ENCODE measurements at regions not wholly inside any gene's neighbourhood (a gene's known extent, or its start where the extent isn't known, plus 50 kb on each side); places are given as distances from the start of the nearest gene placed in this dataset.

DNA sequence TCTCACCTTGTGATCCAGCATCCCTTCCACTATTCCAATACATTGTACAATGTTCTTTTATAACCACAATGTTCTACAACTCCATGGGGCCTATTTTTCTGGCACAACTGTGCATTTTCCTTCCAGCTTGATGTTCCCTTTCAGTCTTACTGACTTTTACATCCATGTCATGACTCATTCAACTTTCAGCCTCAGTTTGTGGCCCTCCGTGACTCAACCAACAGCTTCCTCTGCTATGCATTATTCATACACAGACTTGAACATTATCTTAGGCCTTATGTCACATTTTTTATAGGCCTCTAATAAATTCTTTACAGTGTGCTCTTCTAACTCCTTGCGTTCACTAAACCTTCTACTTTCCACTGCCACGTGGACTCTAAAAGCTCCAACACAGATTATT, 119.4 kb upstream of the PRMT6 start:
- H3K27ac ChIP-seq, result no peak overlapping the region
- no peak overlapping the region for H3K4me3 ChIP-seq
- DNase-seq (ENCODE audit: low spot score), result no peak
- WGBS, result 39% methylated on average over 3 of the region's 3 CpGs
- TF ChIP-seq POLR2AphosphoS5 (IDR thresholded peaks at IDR 0.05) (no peak), POLR2A (IDR thresholded peaks at IDR 0.05) (no peak)
- TF ChIP-seq, protein P1, sequence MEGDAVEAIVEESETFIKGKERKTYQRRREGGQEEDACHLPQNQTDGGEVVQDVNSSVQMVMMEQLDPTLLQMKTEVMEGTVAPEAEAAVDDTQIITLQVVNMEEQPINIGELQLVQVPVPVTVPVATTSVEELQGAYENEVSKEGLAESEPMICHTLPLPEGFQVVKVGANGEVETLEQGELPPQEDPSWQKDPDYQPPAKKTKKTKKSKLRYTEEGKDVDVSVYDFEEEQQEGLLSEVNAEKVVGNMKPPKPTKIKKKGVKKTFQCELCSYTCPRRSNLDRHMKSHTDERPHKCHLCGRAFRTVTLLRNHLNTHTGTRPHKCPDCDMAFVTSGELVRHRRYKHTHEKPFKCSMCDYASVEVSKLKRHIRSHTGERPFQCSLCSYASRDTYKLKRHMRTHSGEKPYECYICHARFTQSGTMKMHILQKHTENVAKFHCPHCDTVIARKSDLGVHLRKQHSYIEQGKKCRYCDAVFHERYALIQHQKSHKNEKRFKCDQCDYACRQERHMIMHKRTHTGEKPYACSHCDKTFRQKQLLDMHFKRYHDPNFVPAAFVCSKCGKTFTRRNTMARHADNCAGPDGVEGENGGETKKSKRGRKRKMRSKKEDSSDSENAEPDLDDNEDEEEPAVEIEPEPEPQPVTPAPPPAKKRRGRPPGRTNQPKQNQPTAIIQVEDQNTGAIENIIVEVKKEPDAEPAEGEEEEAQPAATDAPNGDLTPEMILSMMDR (IDR thresholded peaks at IDR 0.05), result no peak
- H3K4me1 ChIP-seq (replicated peaks), result no peaks in the 10 kb centered on the region
- H3K36me3 ChIP-seq, result no peaks in the 10 kb centered on the region
- H3K27me3 ChIP-seq (replicated peaks; ENCODE audit: insufficient read depth), result no peaks in the 10 kb centered on the region
- intact Hi-C loops (cut with DNase I), result no loop called here
- H3K9me3 ChIP-seq, result no peaks in the 10 kb centered on the region

DNA sequence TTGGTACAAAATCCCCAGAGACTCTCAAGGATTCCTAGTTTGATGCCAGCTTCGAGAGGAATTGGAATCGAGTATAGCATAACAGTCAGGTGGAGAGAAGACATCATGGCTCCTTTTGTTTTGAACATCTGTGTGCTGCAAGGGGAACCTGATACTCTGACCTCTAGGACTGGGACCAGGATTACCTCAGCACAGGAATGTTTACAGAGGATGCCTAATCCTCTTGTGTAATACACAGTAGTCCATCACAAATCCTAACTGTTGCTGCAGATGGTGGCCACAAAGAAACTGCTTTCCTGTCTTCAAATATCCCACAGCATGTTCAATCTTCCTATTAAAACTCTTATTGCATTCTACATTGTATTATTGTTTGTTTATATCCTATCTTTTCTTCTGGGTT, 111.8 kb upstream of the PRMT6 start:
- TF ChIP-seq, protein P1 (IDR thresholded peaks at IDR 0.05), result no peak
- TF ChIP-seq POLR2A (IDR thresholded peaks at IDR 0.05) (no peak), POLR2AphosphoS5 (IDR thresholded peaks at IDR 0.05) (no peak)
- WGBS, result 46% methylated on average over 2 of the region's 2 CpGs
- DNase-seq (ENCODE audit: low spot score), result no peak
- no peak overlapping the region for H3K27ac ChIP-seq
- H3K27me3 ChIP-seq (replicated peaks; ENCODE audit: insufficient read depth), result no peaks in the 10 kb centered on the region
- H3K4me1 ChIP-seq (replicated peaks), result no peaks in the 10 kb centered on the region
- no peaks in the 10 kb centered on the region for H3K9me3 ChIP-seq
- H3K4me3 ChIP-seq, result no peak overlapping the region
- intact Hi-C loops (cut with DNase I), result no loop called here
- no peaks in the 10 kb centered on the region for H3K36me3 ChIP-seq

DNA sequence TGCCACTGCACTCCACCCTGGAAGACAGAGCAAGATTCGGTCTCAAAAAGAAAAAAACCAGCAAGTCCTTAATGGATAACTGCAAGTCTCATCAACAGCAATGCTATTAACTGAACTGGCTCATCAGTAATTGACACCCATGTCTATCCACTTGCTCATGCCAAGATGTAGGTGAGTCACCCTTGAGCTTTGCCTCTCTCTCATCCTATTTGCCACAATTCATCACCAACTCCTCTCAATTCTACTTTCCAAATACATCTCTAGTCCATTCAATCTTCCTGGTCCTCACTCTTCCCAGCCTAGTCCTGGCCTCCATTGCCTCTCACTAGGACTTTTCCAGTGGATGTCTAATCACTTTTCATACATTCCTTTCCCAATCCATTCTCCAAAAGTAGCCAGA, 103.7 kb upstream of the PRMT6 start:
- no peaks in the 10 kb centered on the region for H3K9me3 ChIP-seq
- 100% methylated on average over 1 of the region's 1 CpG for WGBS
- TF ChIP-seq, protein P1 (IDR thresholded peaks at IDR 0.05), result no peak
- TF ChIP-seq POLR2AphosphoS5 (IDR thresholded peaks at IDR 0.05) (no peak), POLR2A (IDR thresholded peaks at IDR 0.05) (no peak)
- H3K27ac ChIP-seq, result no peak overlapping the region
- no peak overlapping the region for H3K4me3 ChIP-seq
- no peaks in the 10 kb centered on the region for H3K36me3 ChIP-seq
- no peaks in the 10 kb centered on the region for H3K4me1 ChIP-seq (replicated peaks)
- no peak for DNase-seq (ENCODE audit: low spot score)
- H3K27me3 ChIP-seq (replicated peaks; ENCODE audit: insufficient read depth), result no peaks in the 10 kb centered on the region
- intact Hi-C loops (cut with DNase I), result no loop called here

DNA sequence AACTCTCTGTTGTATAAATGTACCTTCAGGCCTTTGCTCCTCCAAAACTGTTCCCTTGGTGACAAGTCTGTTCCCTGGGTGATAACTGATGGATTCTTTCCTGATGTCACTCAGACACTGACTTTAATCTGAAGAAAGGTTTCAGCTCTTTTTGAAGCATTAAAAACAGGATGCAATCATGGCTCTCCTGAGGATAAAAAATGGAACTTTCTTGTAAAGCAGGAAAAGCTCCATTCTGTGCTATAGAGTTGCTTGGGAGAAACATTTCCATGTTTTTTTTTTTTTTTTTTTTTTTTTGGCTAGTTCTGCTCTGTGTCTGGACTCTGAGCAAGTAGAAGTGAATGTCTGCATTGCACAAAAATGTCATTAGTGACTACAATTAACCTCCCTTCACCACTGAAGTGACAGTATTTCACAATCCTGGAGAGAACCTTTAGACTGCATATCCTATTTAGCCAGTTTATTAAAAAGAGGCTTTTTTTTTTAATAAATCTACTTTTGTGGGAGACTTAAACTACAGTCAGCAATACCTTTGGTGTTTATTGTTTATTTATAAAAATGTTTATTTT, 101.7 kb upstream of the PRMT6 start:
- Histone ChIP-seq H3K36me3 (no peaks in the 10 kb centered on the region), H3K27me3 (replicated peaks; ENCODE audit: insufficient read depth) (no peaks in the 10 kb centered on the region), H3K9me3 (no peaks in the 10 kb centered on the region), H3K4me3 (no peak overlapping the region), H3K27ac (no peak overlapping the region), H3K4me1 (replicated peaks) (no peaks in the 10 kb centered on the region)
- no peak for DNase-seq (ENCODE audit: low spot score)
- TF ChIP-seq, protein P1 (IDR thresholded peaks at IDR 0.05), result no peak
- TF ChIP-seq POLR2A (IDR thresholded peaks at IDR 0.05) (no peak), POLR2AphosphoS5 (IDR thresholded peaks at IDR 0.05) (no peak)
- intact Hi-C loops (cut with DNase I), result no loop called here

- no peaks in the 10 kb centered on the region for H3K36me3 ChIP-seq
- no peaks in the 10 kb centered on the region for H3K9me3 ChIP-seq
- no peak overlapping the region for H3K4me3 ChIP-seq
- no peaks in the 10 kb centered on the region for H3K4me1 ChIP-seq (replicated peaks)
- DNase-seq (ENCODE audit: low spot score), result no peak
- intact Hi-C loops (cut with DNase I), result no loop called here
- 88% methylated on average over 1 of the region's 1 CpG for WGBS
- H3K27ac ChIP-seq, result no peak overlapping the region
- no peaks in the 10 kb centered on the region for H3K27me3 ChIP-seq (replicated peaks; ENCODE audit: insufficient read depth)
- TF ChIP-seq POLR2A (IDR thresholded peaks at IDR 0.05), result no peak
- TF ChIP-seq, protein P1 (IDR thresholded peaks at IDR 0.05), result no peak
- TF ChIP-seq POLR2AphosphoS5 (IDR thresholded peaks at IDR 0.05), result no peak
Observed at GRCh38 chr1:106956721-106957120, 99.8 kb upstream of the PRMT6 start.
